HFF-Myc (cell line): ENCODE measurements at regions not wholly inside any gene's neighbourhood (a gene's known extent, or its start where the extent isn't known, plus 50 kb on each side); places are given as distances from the start of the nearest gene placed in this dataset.

Experiments used
- DNase-seq: peaks from one replicate; pipeline ENCODE4 v3.0.0-alpha.2; 2011; ENCODE audit warnings: low read depth; ENCODE audit errors: extremely low read depth
- H3K4me3 ChIP-seq: replicated peaks from 2 replicates; pipeline ENCODE4 v1.5.1; 2011; ENCODE audit warnings: low read depth, mild to moderate bottlenecking, control low read depth, low read length
- CTCF ChIP-seq: IDR thresholded peaks from 2 replicates; pipeline ENCODE4 v1.5.1; 2012; ENCODE audit warnings: mild to moderate bottlenecking, low read depth, low read length, control low read depth; ENCODE audit errors: missing control alignments

- H3K4me3 ChIP-seq, result no peak overlapping the region
- no peak for TF ChIP-seq CTCF
- DNase-seq, result no peak
Observed at GRCh38 chr2:242030226-242030575, 160.7 kb downstream of the RTP5 start.

- no peak for TF ChIP-seq CTCF
- H3K4me3 ChIP-seq, result no peak overlapping the region
- DNase-seq, result no peak
Observed at GRCh38 chr2:242030858-242031257, 161.3 kb downstream of the RTP5 start.

GRCh38 chr2:242031481-242032019 lies 162.0 kb downstream of the RTP5 start:
- peak; percentile 26 for DNase-seq
- no peak for TF ChIP-seq CTCF

GRCh38 chr2:242032780-242033656 lies 163.5 kb downstream of the RTP5 start:
- no peak for DNase-seq
- TF ChIP-seq CTCF, result no peak
- H3K4me3 ChIP-seq, result no peak overlapping the region

More at GRCh38 chr2:242031481-242032019, 162.0 kb downstream of the RTP5 start:
- no peak overlapping the region for H3K4me3 ChIP-seq

DNA sequence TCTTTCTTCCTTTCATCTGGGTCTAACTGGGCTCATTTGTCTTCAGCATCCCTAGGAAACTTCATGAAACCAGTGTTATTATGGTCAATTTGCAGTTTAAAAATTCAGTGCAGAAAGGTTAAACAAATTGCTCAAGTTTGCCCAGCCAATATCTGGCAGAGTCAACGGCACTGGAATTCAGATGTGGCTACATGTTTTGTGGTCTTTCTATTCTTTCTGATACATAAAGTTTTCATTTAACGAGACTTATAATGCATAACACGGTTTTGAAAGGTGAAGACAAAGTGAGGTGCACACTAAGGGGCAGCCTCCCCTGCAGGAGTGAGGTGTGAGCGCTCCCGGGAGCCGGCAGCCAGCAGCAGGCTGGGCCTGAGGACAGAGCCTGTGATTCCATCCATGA lies 164.6 kb downstream of the RTP5 start:
- DNase-seq, result no peak
- no peak for TF ChIP-seq CTCF
- H3K4me3 ChIP-seq, result no peak overlapping the region

- no peak for TF ChIP-seq CTCF
- no peak for DNase-seq
- H3K4me3 ChIP-seq, result no peak overlapping the region
Observed at GRCh38 chr2:242034996-242035814, 165.7 kb downstream of the RTP5 start.
